B cell (primary cell): ENCODE measurements at regions not wholly inside any gene's neighbourhood (a gene's known extent, or its start where the extent isn't known, plus 50 kb on each side); places are given as distances from the start of the nearest gene placed in this dataset.

Source experiments
- ATAC-seq: fragments of 200-7000 bp; cut with Tn5 transposase; one replicate; pipeline ENCODE4 v1.10.0; 2021; ENCODE audit warnings: low read depth, mild to moderate bottlenecking, moderate number of reproducible peaks, moderate library complexity
- CTCF ChIA-PET: fragments of 350-600 bp; sonication (Branson Sonifier 250); formaldehyde crosslinking; loops from one replicate; lab custom pipeline; 2021; ENCODE audit warnings: antibody characterized with exemption, inconsistent platforms; lab: Charles Lee
- POLR2A ChIA-PET: fragments of 350-600 bp; sonication (Branson Sonifier 250); formaldehyde crosslinking; loops from one replicate; lab custom pipeline; 2021; ENCODE audit warnings: antibody characterized with exemption; lab: Charles Lee
- DNase-seq: peaks from one replicate; pipeline ENCODE4 v3.0.0; 2013
- H2AFZ ChIP-seq: 2 replicates; pipeline ENCODE4 v1.6.1; 2012; ENCODE audit warnings: mild to moderate bottlenecking, low read depth, low read length; ENCODE audit not compliant: insufficient read depth, poor library complexity, severe bottlenecking
- H3K27ac ChIP-seq, 2 donors: 1 replicate in 1 of 2; 2 replicates in 1 of 2; pipeline ENCODE4 v1.5.1; 2012 to 2013; ENCODE audit warnings: low read length in 2 of 2, mild to moderate bottlenecking in 2 of 2, moderate library complexity in 1 of 2
- H3K27me3 ChIP-seq, 4 experiments: fragments of 200-600 bp in 1 of 4; sonication (generic) in 1 of 4; replicated peaks in 1 of 4; 1 replicate in 2 of 4; 2 replicates in 2 of 4; pipeline versions ENCODE4 v1.6.1 to v1.7.0; 2013 to 2016; ENCODE audit warnings: low read length in 3 of 4, mild to moderate bottlenecking in 2 of 4, mixed read lengths in 1 of 4, moderate library complexity in 1 of 4; ENCODE audit not compliant: insufficient read depth in 4 of 4, control insufficient read depth in 3 of 4; ENCODE audit errors: control extremely low read depth in 1 of 4
- H3K36me3 ChIP-seq, 2 experiments: replicated peaks in 1 of 2; 1 replicate in 1 of 2; 2 replicates in 1 of 2; pipeline versions ENCODE4 v1.6.1 to v1.7.1; 2013; ENCODE audit warnings: low read length in 1 of 2; ENCODE audit not compliant: insufficient read depth in 2 of 2, control insufficient read depth in 1 of 2; ENCODE audit errors: control extremely low read depth in 1 of 2, extremely low read depth in 1 of 2
- H3K4me1 ChIP-seq, 2 donors: fragments of 200-600 bp in 1 of 2; sonication (generic) in 1 of 2; 1 replicate in 1 of 2; 2 replicates in 1 of 2; pipeline versions ENCODE4 v1.5.1 to v1.6.1; 2013 to 2017; ENCODE audit warnings: low read length in 2 of 2; ENCODE audit not compliant: control insufficient read depth in 2 of 2, insufficient read depth in 2 of 2
- H3K4me2 ChIP-seq: replicated peaks from 2 replicates; pipeline ENCODE3; 2012; ENCODE audit warnings: mild to moderate bottlenecking, low read depth, low read length; ENCODE audit not compliant: poor library complexity, severe bottlenecking
- H3K4me3 ChIP-seq, 5 experiments: fragments of 200-600 bp in 1 of 5; sonication (generic) in 1 of 5; 1 replicate in 3 of 5; 2 replicates in 2 of 5; pipeline versions ENCODE4 v1.5.1 to v1.7.0; 2011 to 2016; ENCODE audit warnings: low read length in 4 of 5, mild to moderate bottlenecking in 4 of 5, low read depth in 2 of 5, control low read depth in 1 of 5, moderate library complexity in 1 of 5; ENCODE audit not compliant: insufficient read depth in 1 of 5; ENCODE audit errors: control extremely low read depth in 1 of 5, extremely low read depth in 1 of 5
- H3K79me2 ChIP-seq: fragments of 200-600 bp; sonication (generic); one replicate; pipeline ENCODE4 v1.6.0; 2016; ENCODE audit warnings: low read length; ENCODE audit not compliant: control insufficient read depth, insufficient read depth
- H3K9ac ChIP-seq: fragments of 200-600 bp; sonication (generic); 2 replicates; pipeline ENCODE4 v1.6.1; 2017; ENCODE audit warnings: mild to moderate bottlenecking, low read length, moderate library complexity
- H3K9me3 ChIP-seq, 3 donors: one replicate each; pipeline versions ENCODE4 v1.6.1 to v1.7.1; 2013; ENCODE audit warnings: low read length in 2 of 3; ENCODE audit not compliant: control insufficient read depth in 2 of 3, insufficient read depth in 1 of 3; ENCODE audit errors: control extremely low read depth in 1 of 3
- H4K20me1 ChIP-seq: 2 replicates; pipeline ENCODE4 v1.6.0; 2012; ENCODE audit warnings: mild to moderate bottlenecking, low read length; ENCODE audit not compliant: insufficient read depth, control insufficient read depth, poor library complexity, severe bottlenecking
- H3K27ac Mint-ChIP-seq: one replicate; pipeline ENCODE4 v1.8.0; 2021; ENCODE audit warnings: mixed read lengths
- H3K27me3 Mint-ChIP-seq: one replicate; pipeline ENCODE4 v1.8.0; 2021; ENCODE audit warnings: mixed read lengths
- H3K4me1 Mint-ChIP-seq: one replicate; pipeline ENCODE4 v1.8.0; 2021; ENCODE audit warnings: mixed read lengths
- H3K4me3 Mint-ChIP-seq: one replicate; pipeline ENCODE4 v1.8.0; 2021; ENCODE audit warnings: mixed read lengths
- H3K9me3 Mint-ChIP-seq: one replicate; pipeline ENCODE4 v1.8.0; 2022; ENCODE audit warnings: mixed read lengths; ENCODE audit not compliant: insufficient read depth
- EZH2 ChIP-seq: IDR thresholded peaks from 2 replicates; pipeline ENCODE4 v1.6.1; 2012; ENCODE audit warnings: borderline replicate concordance, low read depth, mild to moderate bottlenecking, moderate library complexity, low read length; ENCODE audit not compliant: insufficient read depth, poor library complexity, severe bottlenecking
- WGBS: methylation state at CpG from one replicate; pipeline ENCODE4 v1.1.5; 2013; ENCODE audit warnings: missing lambda C conversion rate; ENCODE audit not compliant: insufficient coverage; 5-methylcytosine and 5-hydroxymethylcytosine counted together
- intact Hi-C: fragments of 100-400 bp; cut with micrococcal nuclease; formaldehyde crosslinking; loops from one replicate; pipeline ENCODE4 v1.10.0; 2022
- TF ChIP-seq, protein P1 (sequence below): fragments of 200-600 bp; IDR thresholded peaks from one replicate; pipeline ENCODE4 v1.8.0; 2022; ENCODE audit warnings: antibody characterized with exemption, mild to moderate bottlenecking

DNA sequence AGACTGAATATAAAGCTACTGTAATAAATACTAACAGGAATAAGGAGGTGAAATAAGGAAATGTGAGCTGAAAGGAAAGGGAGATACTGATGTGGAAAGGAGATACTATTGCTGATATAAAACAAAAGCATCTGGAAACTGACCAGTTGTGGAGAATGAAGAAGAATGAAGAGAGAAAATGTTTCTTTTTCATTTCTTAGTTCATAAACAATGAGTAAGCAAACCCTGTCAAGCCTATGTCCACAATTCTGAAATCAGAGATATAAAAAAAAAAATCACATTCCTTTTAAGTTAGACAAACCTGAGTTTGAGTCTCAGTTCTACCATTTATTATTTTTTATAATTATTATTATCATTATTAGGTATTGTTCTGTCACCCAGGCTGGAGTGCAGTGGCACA lies 121.6 kb upstream of the GJE1 start:
- Mint-ChIP-seq H3K27ac (no peak overlapping the region), H3K9me3 (no peaks in the 10 kb centered on the region), H3K4me3 (no peak overlapping the region), H3K4me1 (no peaks in the 10 kb centered on the region), H3K27me3 (no peaks in the 10 kb centered on the region)
- no peaks in the 10 kb centered on the region for H3K4me1 ChIP-seq
- H3K36me3 ChIP-seq = no peaks in the 10 kb centered on the region
- H3K79me2 ChIP-seq = no peaks in the 10 kb centered on the region
- intact Hi-C loops = no loop called here
- ATAC-seq (no peak), DNase-seq (no peak)
- H3K27ac ChIP-seq = no peak overlapping the region
- TF ChIP-seq, protein P1, sequence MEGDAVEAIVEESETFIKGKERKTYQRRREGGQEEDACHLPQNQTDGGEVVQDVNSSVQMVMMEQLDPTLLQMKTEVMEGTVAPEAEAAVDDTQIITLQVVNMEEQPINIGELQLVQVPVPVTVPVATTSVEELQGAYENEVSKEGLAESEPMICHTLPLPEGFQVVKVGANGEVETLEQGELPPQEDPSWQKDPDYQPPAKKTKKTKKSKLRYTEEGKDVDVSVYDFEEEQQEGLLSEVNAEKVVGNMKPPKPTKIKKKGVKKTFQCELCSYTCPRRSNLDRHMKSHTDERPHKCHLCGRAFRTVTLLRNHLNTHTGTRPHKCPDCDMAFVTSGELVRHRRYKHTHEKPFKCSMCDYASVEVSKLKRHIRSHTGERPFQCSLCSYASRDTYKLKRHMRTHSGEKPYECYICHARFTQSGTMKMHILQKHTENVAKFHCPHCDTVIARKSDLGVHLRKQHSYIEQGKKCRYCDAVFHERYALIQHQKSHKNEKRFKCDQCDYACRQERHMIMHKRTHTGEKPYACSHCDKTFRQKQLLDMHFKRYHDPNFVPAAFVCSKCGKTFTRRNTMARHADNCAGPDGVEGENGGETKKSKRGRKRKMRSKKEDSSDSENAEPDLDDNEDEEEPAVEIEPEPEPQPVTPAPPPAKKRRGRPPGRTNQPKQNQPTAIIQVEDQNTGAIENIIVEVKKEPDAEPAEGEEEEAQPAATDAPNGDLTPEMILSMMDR = no peak
- TF ChIP-seq EZH2 = no peak
- no peak overlapping the region for H3K4me2 ChIP-seq
- POLR2A ChIA-PET = no interaction called here
- H3K9me3 ChIP-seq = no peaks in the 10 kb centered on the region
- no peak overlapping the region for H2AFZ ChIP-seq
- no peaks in the 10 kb centered on the region for H3K27me3 ChIP-seq
- CTCF ChIA-PET = no interaction called here
- H3K9ac ChIP-seq = no peak overlapping the region
- H4K20me1 ChIP-seq = no peaks in the 10 kb centered on the region
- H3K4me3 ChIP-seq = no peak overlapping the region

DNA sequence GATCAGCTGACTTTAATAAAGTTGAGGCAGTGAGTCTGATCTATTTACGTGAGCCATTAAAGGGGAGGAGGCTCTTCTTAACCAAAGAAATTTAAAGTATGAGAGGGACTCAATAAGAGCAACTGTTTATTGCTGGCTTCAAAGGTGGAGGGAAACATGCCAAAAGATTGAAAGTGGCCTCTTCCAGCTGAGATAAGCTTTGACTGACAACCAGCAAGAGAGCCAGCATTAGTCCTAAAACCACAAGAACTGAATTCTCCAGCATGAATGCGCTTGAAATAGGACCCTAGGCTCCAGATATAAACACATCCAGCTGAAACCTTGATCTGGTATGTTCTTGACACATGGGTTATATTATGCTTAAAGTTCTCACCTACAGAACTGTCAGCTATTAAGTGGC lies 123.1 kb upstream of the GJE1 start:
- Mint-ChIP-seq H3K4me1 (no peaks in the 10 kb centered on the region), H3K27ac (no peak overlapping the region), H3K4me3 (no peak overlapping the region), H3K9me3 (no peaks in the 10 kb centered on the region), H3K27me3 (no peaks in the 10 kb centered on the region)
- ChIA-PET CTCF (no interaction called here), POLR2A (no interaction called here)
- H2AFZ ChIP-seq = no peak overlapping the region
- no peaks in the 10 kb centered on the region for H3K4me1 ChIP-seq
- no peaks in the 10 kb centered on the region for H3K36me3 ChIP-seq
- ATAC-seq (no peak), DNase-seq (no peak)
- intact Hi-C loops = no loop called here
- no peak overlapping the region for H3K4me3 ChIP-seq
- no peaks in the 10 kb centered on the region for H4K20me1 ChIP-seq
- H3K27ac ChIP-seq = no peak overlapping the region
- WGBS = no CpG with 5 or more reads among the region's 2 CpGs
- no peaks in the 10 kb centered on the region for H3K9me3 ChIP-seq
- TF ChIP-seq EZH2 = no peak
- TF ChIP-seq, protein P1 = no peak
- H3K27me3 ChIP-seq = no peaks in the 10 kb centered on the region
- H3K79me2 ChIP-seq = no peaks in the 10 kb centered on the region
- no peak overlapping the region for H3K4me2 ChIP-seq
- no peak overlapping the region for H3K9ac ChIP-seq
